DND-41 (cell line): ENCODE measurements at regions not wholly inside any gene's neighbourhood (a gene's known extent, or its start where the extent isn't known, plus 50 kb on each side); places are given as distances from the start of the nearest gene placed in this dataset.
"Not testable (repeated sequence)": the region's sequence is repeated elsewhere in the genome, so short reads cannot be mapped to it uniquely, and the experiment has no call there.

Source experiments
- ATAC-seq: fragments of 200-7000 bp; cut with Tn5 transposase; 3 replicates; pipeline ENCODE4 v1.9.1; 2021; ENCODE audit warnings: low read depth; ENCODE audit not compliant: insufficient read depth
- DNase-seq: peaks from one replicate; pipeline ENCODE4 v3.0.0-alpha.2; 2020
- H2AFZ ChIP-seq: 2 replicates; pipeline ENCODE4 v1.6.0; 2012; ENCODE audit warnings: low read depth, low read length
- H3K27ac ChIP-seq: 2 replicates; pipeline ENCODE4 v1.5.1; 2012; ENCODE audit warnings: low read length, inconsistent platforms
- H3K27me3 ChIP-seq: fragments of 200-600 bp; sonication (generic); 2 replicates; pipeline ENCODE4 v1.6.0; 2012; ENCODE audit warnings: low read length, mild to moderate bottlenecking, inconsistent platforms; ENCODE audit not compliant: insufficient read depth, poor library complexity
- H3K36me3 ChIP-seq: 2 replicates; pipeline ENCODE4 v1.5.1; 2012; ENCODE audit warnings: low read length, inconsistent platforms; ENCODE audit not compliant: insufficient read depth
- H3K4me1 ChIP-seq: 2 replicates; pipeline ENCODE4 v1.5.1; 2012; ENCODE audit warnings: mild to moderate bottlenecking, low read length; ENCODE audit not compliant: insufficient read depth
- H3K4me2 ChIP-seq: 2 replicates; pipeline ENCODE4 v1.6.0; 2012; ENCODE audit warnings: mild to moderate bottlenecking, moderate library complexity, low read length, inconsistent platforms; ENCODE audit not compliant: insufficient read depth
- H3K4me3 ChIP-seq, 2 experiments: fragments of 200-600 bp in 1 of 2; shearing (Covaris generic) in 1 of 2; 2 replicates each; pipeline ENCODE4 v1.5.1; 2012 to 2016; ENCODE audit warnings: inconsistent platforms in 2 of 2, low read length in 2 of 2, mild to moderate bottlenecking in 2 of 2, low read depth in 1 of 2, moderate library complexity in 1 of 2
- H3K79me2 ChIP-seq: 2 replicates; pipeline ENCODE4 v1.6.0; 2012; ENCODE audit warnings: low read length, inconsistent platforms; ENCODE audit not compliant: insufficient read depth
- H3K9ac ChIP-seq: 2 replicates; pipeline ENCODE4 v1.6.0; 2012; ENCODE audit warnings: low read depth, mild to moderate bottlenecking, inconsistent platforms, low read length, moderate library complexity
- H3K9me3 ChIP-seq: 2 replicates; pipeline ENCODE4 v1.5.1; 2012; ENCODE audit warnings: low read length, moderate library complexity, mild to moderate bottlenecking, inconsistent platforms; ENCODE audit not compliant: insufficient read depth, severe bottlenecking
- H4K20me1 ChIP-seq: 2 replicates; pipeline ENCODE4 v1.6.0; 2012; ENCODE audit warnings: low read length; ENCODE audit not compliant: insufficient read depth
- EZH2 ChIP-seq: IDR thresholded peaks from 3 replicates; pipeline ENCODE4 v1.6.1; 2012; ENCODE audit warnings: borderline replicate concordance, low read depth, mild to moderate bottlenecking, moderate library complexity, low read length, inconsistent platforms; ENCODE audit not compliant: severe bottlenecking
- TF ChIP-seq, protein P1 (sequence below): IDR thresholded peaks from 2 replicates; pipeline ENCODE4 v1.5.1; 2012; ENCODE audit warnings: borderline replicate concordance, low read length, moderate library complexity, mild to moderate bottlenecking; ENCODE audit not compliant: poor library complexity, severe bottlenecking; ENCODE audit errors: extremely low read depth

DNA sequence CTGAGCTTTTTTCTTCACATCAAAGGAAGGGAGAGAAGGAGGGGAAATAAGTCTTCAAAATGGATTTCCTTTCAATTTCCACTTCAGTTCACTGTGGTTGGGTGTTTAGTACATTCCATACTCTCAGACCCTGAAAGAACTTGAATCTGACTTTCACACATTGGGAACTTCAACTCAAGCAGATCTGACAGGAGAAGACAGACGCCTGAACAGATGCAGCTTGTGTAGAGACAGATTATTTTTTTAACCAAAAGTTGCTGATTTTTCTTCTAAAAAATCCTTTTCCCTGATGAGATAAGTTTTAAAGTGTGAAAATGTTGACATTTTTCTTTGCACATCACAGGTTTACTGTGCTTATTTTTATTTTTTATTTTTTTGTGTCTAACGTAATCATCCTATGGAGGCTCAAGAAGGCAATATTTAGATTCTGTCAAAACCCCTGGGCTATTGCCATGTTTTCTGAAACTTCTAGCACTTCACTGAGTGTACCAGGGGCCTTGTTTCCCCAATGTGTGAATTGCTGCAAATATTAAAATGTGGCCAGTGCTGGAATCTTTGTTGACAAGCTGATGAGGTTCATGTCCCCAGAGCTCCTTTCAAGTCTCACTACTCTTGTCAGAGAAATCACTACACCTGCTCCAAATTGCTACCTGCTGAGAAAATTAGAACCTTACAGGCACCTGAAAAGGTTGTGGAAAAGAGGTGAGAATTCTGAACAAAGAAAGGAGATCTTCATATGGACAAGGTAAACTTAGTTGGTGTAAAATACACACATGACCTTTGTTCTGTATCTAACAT is 214.8 kb upstream of the BTBD3 start:
- no peak for DNase-seq
- TF ChIP-seq, protein P1, sequence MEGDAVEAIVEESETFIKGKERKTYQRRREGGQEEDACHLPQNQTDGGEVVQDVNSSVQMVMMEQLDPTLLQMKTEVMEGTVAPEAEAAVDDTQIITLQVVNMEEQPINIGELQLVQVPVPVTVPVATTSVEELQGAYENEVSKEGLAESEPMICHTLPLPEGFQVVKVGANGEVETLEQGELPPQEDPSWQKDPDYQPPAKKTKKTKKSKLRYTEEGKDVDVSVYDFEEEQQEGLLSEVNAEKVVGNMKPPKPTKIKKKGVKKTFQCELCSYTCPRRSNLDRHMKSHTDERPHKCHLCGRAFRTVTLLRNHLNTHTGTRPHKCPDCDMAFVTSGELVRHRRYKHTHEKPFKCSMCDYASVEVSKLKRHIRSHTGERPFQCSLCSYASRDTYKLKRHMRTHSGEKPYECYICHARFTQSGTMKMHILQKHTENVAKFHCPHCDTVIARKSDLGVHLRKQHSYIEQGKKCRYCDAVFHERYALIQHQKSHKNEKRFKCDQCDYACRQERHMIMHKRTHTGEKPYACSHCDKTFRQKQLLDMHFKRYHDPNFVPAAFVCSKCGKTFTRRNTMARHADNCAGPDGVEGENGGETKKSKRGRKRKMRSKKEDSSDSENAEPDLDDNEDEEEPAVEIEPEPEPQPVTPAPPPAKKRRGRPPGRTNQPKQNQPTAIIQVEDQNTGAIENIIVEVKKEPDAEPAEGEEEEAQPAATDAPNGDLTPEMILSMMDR = no peak
- TF ChIP-seq EZH2 = no peak
- Histone ChIP-seq H3K4me3 (no peak overlapping the region), H3K9me3 (no peaks in the 10 kb centered on the region), H3K9ac (no peak overlapping the region), H2AFZ (no peak overlapping the region), H3K27ac (no peak overlapping the region), H3K36me3 (no peaks in the 10 kb centered on the region), H3K79me2 (no peaks in the 10 kb centered on the region), H3K27me3 (peaks cover 28% of the 10 kb centered on the region), H4K20me1 (no peaks in the 10 kb centered on the region), H3K4me1 (no peaks in the 10 kb centered on the region), H3K4me2 (no peak overlapping the region)
- ATAC-seq = no peak

DNA sequence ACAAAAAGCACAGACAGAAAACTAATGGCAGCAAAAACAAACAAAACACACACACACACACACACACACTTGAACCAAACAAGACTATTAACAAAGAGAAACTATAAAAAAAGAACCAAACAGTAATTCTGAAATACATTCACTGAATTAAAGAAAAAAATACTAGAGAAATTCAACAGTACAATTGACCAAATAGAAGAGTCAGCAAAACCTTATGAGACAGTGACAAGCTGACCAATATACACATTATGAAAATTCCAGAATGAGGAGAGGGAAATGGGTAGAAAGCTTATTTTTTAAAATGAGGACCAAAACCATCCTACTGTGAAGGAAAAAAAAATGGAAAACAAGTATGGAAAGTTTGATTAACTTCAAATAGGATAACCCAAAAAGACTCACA is 212.2 kb upstream of the BTBD3 start:
- no peaks in the 10 kb centered on the region for H4K20me1 ChIP-seq
- no peak overlapping the region for H2AFZ ChIP-seq
- H3K27ac ChIP-seq = no peak overlapping the region
- peaks cover 25% of the 10 kb centered on the region for H3K27me3 ChIP-seq
- H3K4me3 ChIP-seq = no peak overlapping the region
- no peak for ATAC-seq
- no peak overlapping the region for H3K4me2 ChIP-seq
- no peaks in the 10 kb centered on the region for H3K9me3 ChIP-seq
- H3K36me3 ChIP-seq = no peaks in the 10 kb centered on the region
- no peaks in the 10 kb centered on the region for H3K4me1 ChIP-seq
- no peak for DNase-seq
- TF ChIP-seq EZH2 = no peak
- TF ChIP-seq, protein P1 = no peak
- H3K9ac ChIP-seq = no peak overlapping the region
- no peaks in the 10 kb centered on the region for H3K79me2 ChIP-seq

DNA sequence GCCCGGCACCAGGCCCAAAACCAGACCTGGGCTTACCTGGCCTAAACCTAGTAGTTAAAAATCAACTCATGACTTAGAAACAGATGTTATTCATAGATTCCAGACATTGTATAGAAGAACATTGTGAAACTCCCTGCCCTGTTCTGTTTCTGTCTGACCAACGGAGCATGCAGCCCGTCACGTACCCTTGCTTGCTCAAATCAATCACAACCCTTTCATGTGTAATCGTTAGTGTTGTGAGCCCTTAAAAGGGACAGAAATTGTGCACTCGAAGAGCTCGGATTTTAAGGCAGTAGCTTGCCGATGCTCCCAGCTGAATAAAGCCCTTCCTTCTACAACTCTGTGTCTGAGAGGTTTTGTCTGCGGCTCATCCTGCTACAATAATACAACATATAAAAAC is 209.5 kb upstream of the BTBD3 start:
- not testable (repeated sequence) for H3K9ac ChIP-seq, DNase-seq, H2AFZ ChIP-seq, H3K36me3 ChIP-seq, H3K27ac ChIP-seq, H3K79me2 ChIP-seq, ATAC-seq, H3K4me3 ChIP-seq, H3K9me3 ChIP-seq, H3K4me1 ChIP-seq, H3K4me2 ChIP-seq, H4K20me1 ChIP-seq
- H3K27me3 ChIP-seq = peaks cover 10% of the 10 kb centered on the region

DNA sequence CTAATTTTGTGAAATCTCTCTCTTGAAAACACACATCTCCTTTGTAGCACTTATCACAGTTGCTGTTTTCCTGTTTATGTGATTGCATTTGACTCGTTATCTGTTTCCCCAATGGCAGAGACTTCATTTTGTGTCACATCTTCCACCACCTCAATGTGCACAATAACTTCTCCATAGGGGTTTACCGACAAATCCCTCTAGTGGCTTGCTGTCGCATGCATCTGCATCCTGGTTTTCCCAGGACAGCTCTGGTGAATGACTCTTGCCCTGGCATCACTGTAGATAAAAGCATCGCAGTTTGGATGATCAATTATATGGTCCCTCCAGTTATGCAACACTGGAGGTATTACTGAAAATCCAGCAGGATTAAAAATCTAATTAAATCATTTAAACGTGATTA is 206.5 kb upstream of the BTBD3 start:
- DNase-seq (no peak), ATAC-seq (no peak)
- TF ChIP-seq, protein P1 = no peak
- no peak for TF ChIP-seq EZH2
- Histone ChIP-seq H3K4me3 (no peak overlapping the region), H3K79me2 (no peaks in the 10 kb centered on the region), H3K36me3 (no peaks in the 10 kb centered on the region), H3K9me3 (no peaks in the 10 kb centered on the region), H3K27ac (no peak overlapping the region), H3K4me2 (no peak overlapping the region), H4K20me1 (no peaks in the 10 kb centered on the region), H3K27me3 (peaks cover 4% of the 10 kb centered on the region), H3K4me1 (no peaks in the 10 kb centered on the region), H2AFZ (no peak overlapping the region), H3K9ac (no peak overlapping the region)
